Endodermal cell (in vitro differentiated cells): ENCODE measurements at regions not wholly inside any gene's neighbourhood (a gene's known extent, or its start where the extent isn't known, plus 50 kb on each side); places are given as distances from the start of the nearest gene placed in this dataset.

ENCODE experiments used
- DNase-seq: peaks from one replicate; pipeline ENCODE4 v3.0.0-alpha.2; 2017
- H3K27ac ChIP-seq: 2 replicates; pipeline ENCODE4 v1.5.1; 2013; ENCODE audit warnings: mild to moderate bottlenecking, low read depth, low read length, moderate library complexity
- H3K27me3 ChIP-seq: 2 replicates; pipeline ENCODE4 v1.6.1; 2013; ENCODE audit warnings: mild to moderate bottlenecking, low read length, moderate library complexity; ENCODE audit not compliant: insufficient read depth, control insufficient read depth, poor library complexity, severe bottlenecking
- H3K36me3 ChIP-seq: 2 replicates; pipeline ENCODE4 v1.7.0; 2013; ENCODE audit warnings: mild to moderate bottlenecking, low read length, moderate library complexity; ENCODE audit not compliant: control insufficient read depth, insufficient read depth
- H3K4me1 ChIP-seq: one replicate; pipeline ENCODE4 v1.7.0; 2013; ENCODE audit warnings: low read length; ENCODE audit not compliant: control insufficient read depth, insufficient read depth
- H3K4me3 ChIP-seq: 2 replicates; pipeline ENCODE4 v1.5.1; 2013; ENCODE audit warnings: mild to moderate bottlenecking, low read length, moderate library complexity
- H3K9ac ChIP-seq: 2 replicates; pipeline ENCODE4 v1.6.1; 2013; ENCODE audit warnings: mild to moderate bottlenecking, low read length, moderate library complexity; ENCODE audit not compliant: poor library complexity, severe bottlenecking; ENCODE audit errors: extremely low read depth
- H3K9me3 ChIP-seq: 2 replicates; pipeline ENCODE4 v1.6.1; 2013; ENCODE audit warnings: mild to moderate bottlenecking, low read length, moderate library complexity; ENCODE audit not compliant: control insufficient read depth
- H3K27ac Mint-ChIP-seq: 2 replicates; pipeline ENCODE4 v1.8.0; 2020; ENCODE audit warnings: mixed read lengths
- H3K27me3 Mint-ChIP-seq: 2 replicates; pipeline ENCODE4 v1.8.0; 2021; ENCODE audit warnings: mild to moderate bottlenecking, mixed read lengths; ENCODE audit not compliant: insufficient read depth
- H3K36me3 Mint-ChIP-seq: 2 replicates; pipeline ENCODE4 v1.8.0; 2020; ENCODE audit warnings: low read depth, mixed read lengths
- H3K4me1 Mint-ChIP-seq: 2 replicates; pipeline ENCODE4 v1.8.0; 2020; ENCODE audit warnings: mixed read lengths
- H3K4me3 Mint-ChIP-seq: 2 replicates; pipeline ENCODE4 v1.8.0; 2020; ENCODE audit warnings: mild to moderate bottlenecking, moderate library complexity, mixed read lengths
- H3K9me3 Mint-ChIP-seq: 2 replicates; pipeline ENCODE4 v1.8.0; 2020; ENCODE audit warnings: mild to moderate bottlenecking, mixed read lengths
- CTCF ChIP-seq: fragments of 200-600 bp; sonication (generic); conservative IDR thresholded peaks from 2 replicates; pipeline ENCODE4 v1.5.0; 2021; ENCODE audit warnings: antibody characterized with exemption, mild to moderate bottlenecking
- WGBS, 2 experiments: methylation state at CpG; one replicate each; pipeline versions ENCODE4 v1.1.5 to v1.1.7; 2013; ENCODE audit warnings: missing lambda C conversion rate in 2 of 2, mixed read lengths in 1 of 2; ENCODE audit not compliant: insufficient coverage in 1 of 2, insufficient read length in 1 of 2; 5-methylcytosine and 5-hydroxymethylcytosine counted together

- no peak overlapping the region for H3K4me3 Mint-ChIP-seq
- no peaks in the 10 kb centered on the region for H3K4me1 Mint-ChIP-seq
- no peaks in the 10 kb centered on the region for H3K9me3 Mint-ChIP-seq
- Histone ChIP-seq H3K27me3 (no peaks in the 10 kb centered on the region), H3K4me3 (no peak overlapping the region), H3K4me1 (no peaks in the 10 kb centered on the region), H3K27ac (no peak overlapping the region), H3K9me3 (no peaks in the 10 kb centered on the region), H3K36me3 (no peaks in the 10 kb centered on the region), H3K9ac (no peak overlapping the region)
- no peak for TF ChIP-seq CTCF
- H3K27ac Mint-ChIP-seq = no peak overlapping the region
- WGBS, 2 experiments = 83 to 92% methylated on average over 5 of the region's 5 CpGs
- no peaks in the 10 kb centered on the region for H3K36me3 Mint-ChIP-seq
- no peak for DNase-seq
- peaks cover under 1% of the 10 kb centered on the region for H3K27me3 Mint-ChIP-seq
These were observed 99.2 kb upstream of the LINGO1 start for GRCh38 chr15:77731945-77732344.

GRCh38 chr15:77731067-77731466 is 98.4 kb upstream of the LINGO1 start:
- Histone ChIP-seq H3K9ac (no peak overlapping the region), H3K36me3 (no peaks in the 10 kb centered on the region), H3K9me3 (no peaks in the 10 kb centered on the region), H3K4me1 (no peaks in the 10 kb centered on the region), H3K27ac (no peak overlapping the region), H3K27me3 (no peaks in the 10 kb centered on the region), H3K4me3 (no peak overlapping the region)
- no peak for DNase-seq
- 90 to 100% methylated on average over 5 to 8 of the region's 8 CpGs for WGBS, 2 experiments
- Mint-ChIP-seq H3K4me1 (no peaks in the 10 kb centered on the region), H3K36me3 (no peaks in the 10 kb centered on the region), H3K4me3 (no peak overlapping the region), H3K9me3 (no peaks in the 10 kb centered on the region), H3K27me3 (no peaks in the 10 kb centered on the region), H3K27ac (no peak overlapping the region)
- no peak for TF ChIP-seq CTCF

GRCh38 chr15:77727635-77728304 is 95.1 kb upstream of the LINGO1 start:
- Histone ChIP-seq H3K9ac (no peak overlapping the region), H3K9me3 (no peaks in the 10 kb centered on the region), H3K27ac (no peak overlapping the region), H3K4me3 (no peak overlapping the region), H3K4me1 (no peaks in the 10 kb centered on the region), H3K36me3 (no peaks in the 10 kb centered on the region), H3K27me3 (no peaks in the 10 kb centered on the region)
- TF ChIP-seq CTCF = no peak
- no peaks in the 10 kb centered on the region for H3K36me3 Mint-ChIP-seq
- H3K9me3 Mint-ChIP-seq = no peaks in the 10 kb centered on the region
- no peaks in the 10 kb centered on the region for H3K27me3 Mint-ChIP-seq
- no peak overlapping the region for H3K27ac Mint-ChIP-seq
- no peak for DNase-seq
- H3K4me1 Mint-ChIP-seq = no peaks in the 10 kb centered on the region
- WGBS, 2 experiments = 88 to 93% methylated on average over 5 to 7 of the region's 7 CpGs
- H3K4me3 Mint-ChIP-seq = no peak overlapping the region
